BLaER1 treated with 17β-estradiol and CSF1 and Interleukin-3, amounts not matched to agents 10 nM and 100 nM (cell line): ENCODE measurements at regions not wholly inside any gene's neighbourhood (a gene's known extent, or its start where the extent isn't known, plus 50 kb on each side); places are given as distances from the start of the nearest gene placed in this dataset.
A peak's percentile ranks its signal among the peaks of the same experiment; 100 is the strongest.

Experiments
- H3K27ac ChIP-seq, 11 experiments: shearing (Covaris generic); formaldehyde crosslinking; 2 replicates each; pipeline ENCODE4 v1.8.1; 2022
- H3K27me3 ChIP-seq, 11 experiments: shearing (Covaris generic); formaldehyde crosslinking; 2 replicates each; pipeline ENCODE4 v1.8.1; 2022
- H3K36me3 ChIP-seq, 11 experiments: shearing (Covaris generic); formaldehyde crosslinking; 2 replicates each; pipeline ENCODE4 v1.8.1; 2022
- H3K4me1 ChIP-seq, 10 experiments: shearing (Covaris generic); formaldehyde crosslinking; 2 replicates each; pipeline ENCODE4 v1.8.1; 2022
- H3K4me2 ChIP-seq, 11 experiments: shearing (Covaris generic); formaldehyde crosslinking; 2 replicates each; pipeline ENCODE4 v1.8.1; 2022
- H3K4me3 ChIP-seq, 10 experiments: shearing (Covaris generic); formaldehyde crosslinking; 2 replicates each; pipeline ENCODE4 v1.8.1; 2022
- H3K9ac ChIP-seq, 11 experiments: shearing (Covaris generic); formaldehyde crosslinking; 2 replicates each; pipeline ENCODE4 v1.8.1; 2022
- H3K9me3 ChIP-seq, 11 experiments: shearing (Covaris generic); formaldehyde crosslinking; replicated peaks in 1 of 11; 2 replicates each; pipeline ENCODE4 v1.8.1; 2022
- H4K20me1 ChIP-seq, 11 experiments: shearing (Covaris generic); formaldehyde crosslinking; 2 replicates each; pipeline ENCODE4 v1.8.1; 2022
- Cebpa-rat ChIP-seq, 11 experiments: shearing (Covaris generic); IDR thresholded peaks; 2 replicates each; pipeline ENCODE4 v1.8.1; 2022

DNA sequence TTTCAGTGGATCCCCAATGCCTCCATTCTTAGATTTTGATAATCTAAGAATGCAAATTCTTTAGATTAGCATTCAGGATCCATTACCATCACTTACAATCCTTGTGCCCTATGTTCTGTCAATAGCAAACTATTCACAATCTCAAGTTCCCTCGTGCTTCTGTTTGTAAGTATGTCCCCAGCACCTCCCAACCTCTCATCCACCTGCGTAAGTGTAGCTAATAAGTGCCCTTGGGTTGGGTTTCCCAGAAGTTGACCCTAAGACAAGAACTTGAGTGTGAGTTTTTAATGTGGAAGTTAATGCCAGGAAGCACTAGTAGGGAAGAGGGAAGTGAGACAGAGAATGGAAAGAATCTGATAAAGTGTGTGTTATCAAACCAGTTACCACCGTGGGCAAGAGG lies 72.6 kb upstream of the PAK5 start:
- no peaks in the 10 kb centered on the region for H3K4me1 ChIP-seq
- H3K27me3 ChIP-seq: no peaks in the 10 kb centered on the region
- no peaks in the 10 kb centered on the region for H3K36me3 ChIP-seq
- no peak overlapping the region for H3K27ac ChIP-seq
- no peaks in the 10 kb centered on the region for H4K20me1 ChIP-seq
- TF ChIP-seq Cebpa-rat (IDR thresholded peaks at IDR 0.05): no peak
- no peak overlapping the region for H3K9ac ChIP-seq
- H3K4me3 ChIP-seq: no peak overlapping the region
- no peaks in the 10 kb centered on the region for H3K9me3 ChIP-seq
- H3K4me2 ChIP-seq: 0 out of 22 replicates have a peak overlapping the region, but pooled peaks of 1 of the 11 experiments have one; percentile 1

DNA sequence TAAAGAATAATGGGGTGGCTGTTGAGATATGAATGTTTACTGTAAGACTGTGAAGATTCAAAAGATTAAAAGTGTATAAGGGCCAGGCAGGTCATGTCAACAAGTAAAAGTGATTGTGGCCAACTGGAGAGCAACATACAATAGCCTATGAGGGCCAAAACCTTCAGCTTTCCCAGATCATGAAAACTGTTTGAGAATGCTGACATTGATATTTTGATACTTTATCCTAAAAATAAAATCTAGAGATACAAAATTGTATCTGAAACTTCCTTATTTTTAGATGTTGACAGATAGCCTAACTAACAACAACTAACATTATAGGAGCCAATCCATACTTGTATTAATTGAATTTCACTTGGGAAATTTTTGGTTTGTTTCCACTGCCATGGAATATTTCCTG lies 70.3 kb upstream of the PAK5 start:
- Histone ChIP-seq H4K20me1 (no peaks in the 10 kb centered on the region), H3K4me1 (no peaks in the 10 kb centered on the region), H3K4me2 (no peak overlapping the region), H3K27me3 (no peaks in the 10 kb centered on the region), H3K36me3 (no peaks in the 10 kb centered on the region), H3K9me3 (no peaks in the 10 kb centered on the region), H3K4me3 (no peak overlapping the region), H3K27ac (no peak overlapping the region), H3K9ac (no peak overlapping the region)
- TF ChIP-seq Cebpa-rat (IDR thresholded peaks at IDR 0.05): no peak

DNA sequence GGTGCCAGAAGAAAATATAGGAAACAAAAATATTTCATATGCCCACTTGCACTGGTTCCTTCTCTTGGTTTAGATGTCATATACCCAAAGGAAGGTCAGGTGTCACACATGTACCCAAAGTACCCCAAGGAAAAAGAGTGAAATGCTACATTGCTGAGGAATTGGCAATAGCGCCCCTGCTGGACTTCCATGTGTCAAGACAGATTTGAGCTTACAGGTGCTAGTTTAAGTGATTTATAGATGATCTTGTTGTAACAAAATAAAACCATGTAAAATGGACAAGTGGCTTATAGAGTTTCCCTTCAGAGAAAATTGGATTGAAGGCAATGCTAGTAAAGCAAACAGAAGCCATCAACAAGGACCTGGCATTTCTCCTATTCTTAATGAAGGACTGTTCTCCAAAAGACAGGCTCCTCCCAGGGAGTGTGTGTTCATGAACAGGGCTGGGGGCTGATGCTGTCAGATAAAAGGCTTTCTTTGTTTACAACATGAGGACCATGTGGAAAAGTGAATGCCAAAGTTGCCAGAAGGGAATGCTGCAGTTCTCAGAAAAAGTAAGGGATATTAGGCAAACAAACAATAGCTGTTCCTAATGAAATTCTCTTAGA lies 64.3 kb upstream of the PAK5 start:
- Histone ChIP-seq H3K4me2 (no peak overlapping the region), H3K4me3 (no peak overlapping the region), H3K36me3 (no peaks in the 10 kb centered on the region), H3K9ac (no peak overlapping the region), H3K27ac (no peak overlapping the region), H3K9me3 (no peaks in the 10 kb centered on the region), H3K27me3 (no peaks in the 10 kb centered on the region), H4K20me1 (no peaks in the 10 kb centered on the region), H3K4me1 (no peaks in the 10 kb centered on the region)
- TF ChIP-seq Cebpa-rat (IDR thresholded peaks at IDR 0.05): no peak

DNA sequence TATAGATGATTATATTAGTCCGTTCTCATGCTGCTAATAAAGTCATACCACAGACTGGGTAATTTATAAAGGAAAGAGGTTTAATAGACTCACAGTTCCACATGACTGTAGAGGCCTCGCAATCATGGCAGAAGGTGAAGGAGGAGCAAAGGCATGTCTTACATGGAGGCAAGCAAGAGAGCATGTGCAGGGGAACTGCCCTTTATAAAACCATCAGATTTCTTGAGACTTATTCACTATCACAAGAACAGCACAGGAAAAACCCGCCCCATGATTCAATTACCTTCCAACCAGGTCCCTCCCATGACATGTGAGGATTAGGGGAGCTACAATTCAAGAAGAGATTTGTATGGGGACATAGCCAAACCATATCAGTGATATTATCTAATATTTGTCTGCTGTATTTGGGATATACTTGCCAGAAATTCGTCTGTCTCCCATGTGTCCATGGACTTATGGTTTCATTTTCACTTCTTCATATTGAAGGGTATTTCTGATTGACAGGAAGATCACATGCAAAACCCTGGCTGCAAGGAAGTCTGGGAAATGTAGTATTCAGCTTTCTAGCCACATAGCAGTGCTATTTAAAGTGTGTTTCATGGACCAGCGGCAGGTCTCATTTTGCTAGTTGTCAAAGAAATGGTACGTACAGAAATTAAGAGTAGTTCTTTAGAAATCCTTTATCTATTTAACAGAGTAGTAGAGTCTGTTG lies 50.5 kb upstream of the PAK5 start:
- H3K27ac ChIP-seq: peak overlapping the region in 10 of 11 experiments; percentile 6 to 65 (median 58); a peak in 14 of 22 replicates
- H3K27me3 ChIP-seq: no peaks in the 10 kb centered on the region
- H3K36me3 ChIP-seq: no peaks in the 10 kb centered on the region
- TF ChIP-seq Cebpa-rat (IDR thresholded peaks at IDR 0.05): no peak
- H3K4me1 ChIP-seq: no peaks in the 10 kb centered on the region
- H3K4me3 ChIP-seq: peak overlapping the region; percentile 32 to 55 (median 42); a peak in 11 of 20 replicates
- H3K9me3 ChIP-seq: peaks cover 11 to 22% (median 14%) of the 10 kb centered on the region in 11 experiments; a peak in 21 of 22 replicates
- H3K4me2 ChIP-seq: peak overlapping the region; percentile 10 to 54 (median 36); a peak in 16 of 22 replicates
- no peak overlapping the region; a peak in 1 of 22 replicates for H3K9ac ChIP-seq
- H4K20me1 ChIP-seq: no peaks in the 10 kb centered on the region
